BE2C (cell line): ENCODE measurements at regions not wholly inside any gene's neighbourhood (a gene's known extent, or its start where the extent isn't known, plus 50 kb on each side); places are given as distances from the start of the nearest gene placed in this dataset.

Source experiments
- DNase-seq: peaks from one replicate; pipeline ENCODE4 v3.0.0-alpha.2; 2020
- H3K27me3 ChIP-seq: fragments of 250-450 bp; sonication (Bioruptor Pico); 2 replicates; pipeline ENCODE4 v1.5.1; 2020; ENCODE audit warnings: mild to moderate bottlenecking
- H3K36me3 ChIP-seq: fragments of 250-450 bp; sonication (Bioruptor Pico); 2 replicates; pipeline ENCODE4 v1.5.1; 2020; ENCODE audit warnings: mild to moderate bottlenecking
- H3K4me1 ChIP-seq: fragments of 250-450 bp; sonication (Bioruptor Pico); 2 replicates; pipeline ENCODE4 v1.5.1; 2020
- H3K4me3 ChIP-seq: 2 replicates; pipeline ENCODE4 v1.5.1; 2011; ENCODE audit warnings: low read depth, low read length
- H3K9me3 ChIP-seq: fragments of 250-450 bp; sonication (Bioruptor Pico); 2 replicates; pipeline ENCODE4 v1.5.1; 2020
- CTCF ChIP-seq: IDR thresholded peaks from 2 replicates; pipeline ENCODE4 v1.5.1; 2012; ENCODE audit warnings: mild to moderate bottlenecking, low read depth, low read length

DNA sequence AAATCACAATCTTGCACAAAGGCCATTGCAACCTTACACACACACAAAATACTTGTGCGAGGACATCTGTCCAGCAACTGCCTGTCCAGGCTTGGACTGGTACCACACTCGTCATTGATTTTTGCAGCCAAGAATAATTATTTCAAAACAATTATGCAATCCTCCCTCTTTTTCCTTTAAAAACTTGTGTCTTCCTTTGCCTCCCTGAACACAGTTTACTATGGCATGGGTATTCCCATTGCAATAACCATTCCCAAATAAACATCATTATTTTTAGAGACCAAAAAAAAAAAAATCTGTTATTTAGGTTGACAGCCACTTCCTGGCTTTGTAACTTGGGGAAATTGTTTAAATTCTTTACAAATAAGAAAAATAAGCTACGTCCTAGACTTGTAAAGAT is 54.0 kb downstream of the C11orf91 start:
- Histone ChIP-seq H3K4me1 (no peaks in the 10 kb centered on the region), H3K9me3 (no peaks in the 10 kb centered on the region), H3K27me3 (no peaks in the 10 kb centered on the region), H3K36me3 (no peaks in the 10 kb centered on the region), H3K4me3 (no peak overlapping the region)
- no peak for TF ChIP-seq CTCF
- no peak for DNase-seq

DNA sequence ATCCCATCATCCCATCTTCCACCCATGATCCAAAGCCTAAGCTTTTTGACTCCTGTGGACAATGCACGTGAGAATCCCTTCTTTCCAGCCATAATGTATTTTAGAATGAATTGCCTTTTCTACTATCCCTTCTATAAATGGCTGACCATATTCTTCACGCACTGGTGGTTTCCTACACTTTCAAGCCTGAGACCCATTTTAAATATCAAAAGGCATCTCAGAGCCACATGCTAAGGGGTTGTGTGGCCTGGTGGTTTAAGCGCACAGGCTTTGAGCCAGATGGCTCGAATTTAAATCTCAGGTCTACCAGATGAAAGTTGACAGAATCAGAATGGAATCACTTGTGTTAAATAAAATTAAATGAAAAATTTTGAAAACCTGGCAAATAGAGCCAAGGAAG is 54.5 kb downstream of the C11orf91 start:
- H3K36me3 ChIP-seq, result no peaks in the 10 kb centered on the region
- no peaks in the 10 kb centered on the region for H3K27me3 ChIP-seq
- TF ChIP-seq CTCF, result no peak
- H3K9me3 ChIP-seq, result no peaks in the 10 kb centered on the region
- no peaks in the 10 kb centered on the region for H3K4me1 ChIP-seq
- H3K4me3 ChIP-seq, result no peak overlapping the region
- no peak for DNase-seq

DNA sequence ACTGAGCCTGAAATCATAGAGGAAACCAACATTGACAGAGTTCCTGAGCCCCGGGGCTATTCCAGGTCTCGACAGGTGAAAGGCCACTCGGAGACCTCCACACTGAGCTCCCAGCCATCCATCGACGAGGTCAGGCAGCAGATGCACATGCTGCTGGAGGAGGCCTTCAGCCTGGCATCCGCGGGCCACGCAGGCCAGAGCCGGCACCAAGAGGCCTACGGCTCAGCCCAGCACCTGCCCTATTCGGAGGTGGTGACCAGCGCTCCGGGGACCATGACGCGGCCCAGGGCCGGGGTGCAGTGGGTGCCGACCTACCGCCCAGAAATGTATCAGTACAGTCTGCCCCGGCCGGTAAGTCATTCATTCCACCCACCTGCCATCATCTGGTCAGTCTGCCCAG is 54.9 kb downstream of the C11orf91 start:
- no peak for DNase-seq

DNA sequence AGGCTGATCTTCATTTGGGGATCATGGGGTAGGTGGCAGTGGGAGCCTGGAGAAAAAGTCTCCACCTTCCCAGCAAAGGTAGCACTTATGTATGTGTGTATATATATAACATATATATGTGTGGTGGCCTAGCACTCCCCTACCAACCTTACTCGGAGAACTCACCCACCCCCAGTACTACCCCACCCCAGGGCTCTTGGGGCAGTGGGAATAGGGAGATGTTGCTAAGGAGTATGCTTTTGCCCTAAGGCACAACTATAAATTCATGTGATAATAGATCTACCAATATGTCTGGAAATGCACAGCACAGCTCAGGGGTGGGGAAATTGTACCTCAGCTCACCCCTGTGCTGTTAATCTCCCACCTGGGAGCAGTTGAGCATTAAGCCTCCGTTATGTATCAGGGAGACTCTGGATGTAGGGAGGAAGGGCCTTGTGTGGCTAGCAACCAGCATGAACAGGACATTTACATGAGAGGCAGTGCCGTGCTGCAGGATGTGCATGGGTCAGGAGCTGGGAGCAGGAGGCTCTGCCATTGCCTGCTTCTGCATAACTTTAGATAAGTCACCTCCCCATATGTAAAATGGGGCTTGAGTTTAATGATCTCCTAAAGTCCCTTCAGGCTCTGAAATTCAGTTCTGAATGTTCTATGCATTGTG is 57.3 kb downstream of the C11orf91 start:
- no peaks in the 10 kb centered on the region for H3K27me3 ChIP-seq
- no peak overlapping the region for H3K4me3 ChIP-seq
- DNase-seq, result no peak
- H3K9me3 ChIP-seq, result no peaks in the 10 kb centered on the region
- H3K36me3 ChIP-seq, result no peaks in the 10 kb centered on the region
- H3K4me1 ChIP-seq, result no peaks in the 10 kb centered on the region
- TF ChIP-seq CTCF, result no peak

More for the DNA sequence above, 54.9 kb downstream of the C11orf91 start:
- no peaks in the 10 kb centered on the region for H3K9me3 ChIP-seq
- H3K4me3 ChIP-seq, result no peak overlapping the region
- no peaks in the 10 kb centered on the region for H3K27me3 ChIP-seq
- no peak for TF ChIP-seq CTCF
- H3K4me1 ChIP-seq, result no peaks in the 10 kb centered on the region
- no peaks in the 10 kb centered on the region for H3K36me3 ChIP-seq

DNA sequence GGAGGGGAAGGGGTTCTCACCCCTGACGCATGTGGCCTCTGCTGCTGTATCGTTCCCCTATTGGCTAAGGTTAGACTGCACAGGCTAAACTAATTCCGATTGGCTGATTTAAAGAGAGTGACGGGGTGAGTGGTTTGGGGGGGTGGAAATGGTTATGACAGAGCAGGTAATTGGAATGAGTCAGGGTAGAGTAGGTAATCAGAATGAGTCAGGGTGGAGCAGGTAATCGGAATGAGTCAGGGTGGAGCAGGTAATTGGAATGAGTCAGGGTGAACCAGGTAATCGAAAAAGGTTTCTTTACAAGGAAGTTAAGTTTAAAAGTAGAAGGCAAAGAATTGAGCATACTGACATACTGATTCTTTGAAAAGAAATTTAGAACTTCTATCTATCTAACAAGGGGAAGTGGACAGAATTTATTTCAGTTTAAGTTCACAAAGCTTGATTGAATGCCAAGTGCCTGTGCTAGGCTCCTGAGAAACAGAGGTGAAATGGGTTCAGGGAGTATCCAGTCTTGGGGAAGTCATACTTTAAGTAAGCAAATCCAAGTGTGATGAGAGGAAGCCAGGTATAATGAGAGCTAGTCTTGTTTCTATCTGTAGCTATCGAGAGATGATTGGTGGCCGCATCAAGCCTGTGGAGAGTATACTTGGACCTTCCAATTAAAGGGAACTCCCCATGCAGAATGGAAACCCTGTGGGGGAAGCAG is 58.0 kb downstream of the C11orf91 start:
- Histone ChIP-seq H3K27me3 (no peaks in the 10 kb centered on the region), H3K9me3 (no peaks in the 10 kb centered on the region), H3K4me1 (no peaks in the 10 kb centered on the region), H3K36me3 (no peaks in the 10 kb centered on the region), H3K4me3 (no peak overlapping the region)
- no peak for DNase-seq
- no peak for TF ChIP-seq CTCF

DNA sequence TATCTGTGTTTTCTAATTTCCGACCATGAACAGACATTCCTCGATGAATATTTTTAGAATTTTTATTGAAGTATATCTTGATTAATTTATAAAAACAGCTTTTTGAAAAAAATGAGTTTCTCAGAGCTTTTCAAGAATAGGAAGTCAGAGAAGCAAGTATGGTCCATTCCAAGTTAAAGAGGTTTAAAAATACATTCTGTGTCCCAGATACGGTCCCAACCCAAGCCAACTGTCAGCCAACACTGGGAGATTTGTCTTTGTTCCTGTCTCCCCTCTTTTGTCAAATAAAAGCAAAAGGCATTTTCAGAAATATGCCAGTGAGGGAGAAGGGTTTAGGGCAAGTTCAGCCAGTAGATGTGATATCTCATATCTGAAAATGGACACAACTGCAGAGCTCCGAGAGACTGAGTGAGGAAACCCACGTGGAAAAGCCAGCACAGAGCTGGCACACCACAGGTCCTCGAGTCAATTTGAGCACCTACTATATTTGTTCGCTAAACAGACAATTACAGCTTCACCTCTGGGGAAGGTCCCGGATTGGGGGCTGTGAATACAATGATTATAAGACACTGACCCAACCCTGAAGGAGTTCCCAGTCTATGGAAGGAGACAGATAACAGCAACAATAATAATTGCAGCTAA is 59.8 kb downstream of the C11orf91 start:
- no peak overlapping the region for H3K4me3 ChIP-seq
- H3K27me3 ChIP-seq, result no peaks in the 10 kb centered on the region
- no peaks in the 10 kb centered on the region for H3K4me1 ChIP-seq
- no peaks in the 10 kb centered on the region for H3K36me3 ChIP-seq
- DNase-seq, result no peak
- no peaks in the 10 kb centered on the region for H3K9me3 ChIP-seq
- no peak for TF ChIP-seq CTCF
